ENCODE measurements at regions not wholly inside any gene's neighbourhood (a gene's known extent, or its start where the extent isn't known, plus 50 kb on each side); places are given as distances from the start of the nearest gene placed in this dataset.

DNA sequence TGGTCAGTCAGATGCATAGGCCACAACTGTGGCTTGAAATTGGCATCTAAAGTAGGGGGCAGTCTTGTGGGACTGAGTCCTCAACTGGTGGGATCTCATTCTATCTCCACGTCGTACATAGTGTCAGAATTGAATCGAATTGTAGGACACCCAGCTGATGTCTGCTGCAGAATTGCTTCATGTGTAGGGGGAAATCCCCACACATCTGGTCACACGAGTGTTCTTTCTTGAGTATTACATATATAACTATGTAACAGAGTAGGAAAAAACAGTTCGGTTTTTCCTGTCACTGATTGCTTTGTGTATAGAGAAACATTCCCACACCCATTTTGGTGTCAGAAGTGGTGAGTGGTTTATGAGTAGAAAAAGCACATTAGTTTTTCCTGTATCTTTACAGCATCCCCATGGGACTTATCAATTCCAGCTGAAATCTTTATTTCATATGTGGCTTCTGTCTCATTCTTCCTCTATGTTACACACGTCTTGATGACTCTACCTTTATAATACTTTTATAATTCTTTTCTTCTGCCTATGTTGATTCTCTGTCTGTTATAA lies 79.4 kb upstream of the PCGF5 start:
- H3K27me3 ChIP-seq (ENCODE audit: insufficient read depth, poor library complexity, severe bottlenecking): no peaks in the 10 kb centered on the region
- TF ChIP-seq CTCF (IDR thresholded peaks at IDR 0.05; ENCODE audit: insufficient read depth, low read length): no peak
- no peak for TF ChIP-seq POLR2AphosphoS5 (IDR thresholded peaks at IDR 0.05; ENCODE audit: low read depth)
- TF ChIP-seq SPI1 (IDR thresholded peaks at IDR 0.05; ENCODE audit: borderline replicate concordance, low read depth): no peak
- TF ChIP-seq GABPA (IDR thresholded peaks at IDR 0.05; ENCODE audit: low read depth): no peak
- TF ChIP-seq REST (IDR thresholded peaks at IDR 0.05; ENCODE audit: insufficient replicate concordance, low read depth): no peak
- no peak overlapping the region for H3K4me3 ChIP-seq (replicated peaks; ENCODE audit: insufficient read depth, low read length)
- H3K27ac ChIP-seq (replicated peaks): no peak overlapping the region
- no peak for DNase-seq (ENCODE audit: low read depth in 1 of 2, low spot score in 1 of 2)

- Histone ChIP-seq H3K27ac (replicated peaks) (no peak overlapping the region), H3K27me3 (ENCODE audit: insufficient read depth, poor library complexity, severe bottlenecking) (no peaks in the 10 kb centered on the region), H3K4me3 (replicated peaks; ENCODE audit: insufficient read depth, low read length) (no peak overlapping the region)
- DNase-seq (ENCODE audit: low read depth in 1 of 2, low spot score in 1 of 2): no peak
- TF ChIP-seq CTCF (IDR thresholded peaks at IDR 0.05; ENCODE audit: insufficient read depth, low read length): no peak
- no peak for TF ChIP-seq GABPA (IDR thresholded peaks at IDR 0.05; ENCODE audit: low read depth)
- no peak for TF ChIP-seq SPI1 (IDR thresholded peaks at IDR 0.05; ENCODE audit: borderline replicate concordance, low read depth)
- TF ChIP-seq POLR2AphosphoS5 (IDR thresholded peaks at IDR 0.05; ENCODE audit: low read depth): no peak
- TF ChIP-seq REST (IDR thresholded peaks at IDR 0.05; ENCODE audit: insufficient replicate concordance, low read depth): no peak
Observed at GRCh38 chr10:91144961-91145360, 75.5 kb upstream of the PCGF5 start.

GRCh38 chr10:91146146-91146545 lies 74.3 kb upstream of the PCGF5 start:
- TF ChIP-seq SPI1 (IDR thresholded peaks at IDR 0.05; ENCODE audit: borderline replicate concordance, low read depth): no peak
- no peak for TF ChIP-seq GABPA (IDR thresholded peaks at IDR 0.05; ENCODE audit: low read depth)
- no peak for TF ChIP-seq CTCF (IDR thresholded peaks at IDR 0.05; ENCODE audit: insufficient read depth, low read length)
- TF ChIP-seq REST (IDR thresholded peaks at IDR 0.05; ENCODE audit: insufficient replicate concordance, low read depth): no peak
- TF ChIP-seq POLR2AphosphoS5 (IDR thresholded peaks at IDR 0.05; ENCODE audit: low read depth): no peak

More at GRCh38 chr10:91146146-91146545, 74.3 kb upstream of the PCGF5 start:
- H3K27me3 ChIP-seq (ENCODE audit: insufficient read depth, poor library complexity, severe bottlenecking): no peaks in the 10 kb centered on the region
- H3K4me3 ChIP-seq (replicated peaks; ENCODE audit: insufficient read depth, low read length): no peak overlapping the region
- no peak overlapping the region for H3K27ac ChIP-seq (replicated peaks)
- DNase-seq (ENCODE audit: low read depth in 1 of 2, low spot score in 1 of 2): no peak

All from HL-60 (cell line).